HCT116 (cell line): ENCODE measurements at regions not wholly inside any gene's neighbourhood (a gene's known extent, or its start where the extent isn't known, plus 50 kb on each side); places are given as distances from the start of the nearest gene placed in this dataset.

Experiments used
- ATAC-seq: fragments of 200-7000 bp; cut with Tn5 transposase; 2 replicates; pipeline ENCODE4 v1.9.1; 2020; ENCODE audit warnings: mild to moderate bottlenecking, moderate library complexity
- BruUV-seq: library from RNA; stranded (reverse); fragments of 400-500 nt; replicated peaks from 2 replicates; lab custom pipeline; 2021; lab: Mats Ljungman, UMichigan
- CTCF ChIA-PET: fragments of 300-600 bp; sonication (Branson Sonifier 250); formaldehyde crosslinking; loops from one replicate; lab custom pipeline; 2021; ENCODE audit warnings: antibody characterized with exemption; lab: Charles Lee
- POLR2A ChIA-PET: fragments of 300-600, 350-600 bp; sonication (Branson Sonifier 250); formaldehyde crosslinking; loops from one replicate; lab custom pipeline; 2021; ENCODE audit warnings: antibody characterized with exemption; lab: Charles Lee
- RAD21 ChIA-PET, 2 experiments: fragments of 300-600 bp; sonication (Branson Sonifier 250); formaldehyde crosslinking; loops; one replicate each; lab custom pipeline; 2023; ENCODE audit warnings: low total read pairs in 2 of 2; ENCODE audit not compliant: uncharacterized antibody in 2 of 2, unreplicated experiment in 2 of 2, low non-redundant PET in 1 of 2; lab: Charles Lee
- DNase-seq: peaks from one replicate; pipeline ENCODE4 v3.0.0-alpha.2; 2010; ENCODE audit warnings: low read depth, low spot score
- H2AFZ ChIP-seq: fragments of 200-600 bp; shearing (Covaris generic), sonication (generic); 2 replicates; pipeline ENCODE4 v1.6.1; 2017; ENCODE audit warnings: low read depth, mixed run types, mixed read lengths, antibody characterized with exemption, low read length; ENCODE audit not compliant: poor library complexity, severe bottlenecking
- H3K27ac ChIP-seq: 2 replicates; pipeline ENCODE4 v1.5.1; 2012; ENCODE audit warnings: low read depth, low read length
- H3K27me3 ChIP-seq: fragments of 200-600 bp; sonication (generic); 2 replicates; pipeline ENCODE4 v1.6.1; 2016; ENCODE audit warnings: mixed run types, low read length, mixed read lengths; ENCODE audit not compliant: insufficient read depth
- H3K36me3 ChIP-seq, 2 experiments: fragments of 200-500 bp in 1 of 2; fragments of 200-600 bp in 1 of 2; sonication (Bioruptor generic) in 1 of 2; sonication (generic) in 1 of 2; 2 replicates each; pipeline versions ENCODE4 v1.5.1 to v1.6.1; 2014 to 2016; ENCODE audit warnings: low read length in 2 of 2, inconsistent platforms in 1 of 2, mixed read lengths in 1 of 2, mixed run types in 1 of 2; ENCODE audit not compliant: insufficient read depth in 2 of 2, control insufficient read depth in 1 of 2
- H3K4me1 ChIP-seq, 2 experiments: fragments of 200-600 bp in 1 of 2; sonication (generic) in 1 of 2; 2 replicates each; pipeline versions ENCODE4 v1.5.1 to v1.6.1; 2012 to 2017; ENCODE audit warnings: low read length in 2 of 2, inconsistent platforms in 1 of 2, mild to moderate bottlenecking in 1 of 2, mixed read lengths in 1 of 2, mixed run types in 1 of 2, moderate library complexity in 1 of 2; ENCODE audit not compliant: insufficient read depth in 2 of 2, control insufficient read depth in 1 of 2
- H3K4me2 ChIP-seq: fragments of 200-600 bp; sonication (generic); 2 replicates; pipeline ENCODE4 v1.6.1; 2017; ENCODE audit warnings: mixed run types, low read length, mixed read lengths
- H3K4me3 ChIP-seq, 2 experiments: fragments of 200-600 bp in 1 of 2; sonication (generic) in 1 of 2; replicated peaks in 1 of 2; 2 replicates each; pipeline ENCODE4 v1.5.1; 2011 to 2016; ENCODE audit warnings: low read length in 2 of 2, control low read depth in 1 of 2, low read depth in 1 of 2, mild to moderate bottlenecking in 1 of 2, mixed read lengths in 1 of 2, mixed run types in 1 of 2
- H3K79me2 ChIP-seq: fragments of 200-600 bp; sonication (generic); 2 replicates; pipeline ENCODE4 v1.6.1; 2017; ENCODE audit warnings: mild to moderate bottlenecking, mixed run types, low read length, moderate library complexity, mixed read lengths; ENCODE audit not compliant: insufficient read depth
- H3K9ac ChIP-seq: fragments of 200-600 bp; sonication (generic); 2 replicates; pipeline ENCODE4 v1.6.1; 2016; ENCODE audit warnings: low read length, mixed read lengths
- H3K9me2 ChIP-seq: fragments of 200-600 bp; sonication (generic), shearing (Covaris generic); 2 replicates; pipeline ENCODE4 v1.6.1; 2017; ENCODE audit warnings: mixed run types, mild to moderate bottlenecking, moderate library complexity; ENCODE audit not compliant: insufficient read depth
- H3K9me3 ChIP-seq, 2 experiments: fragments of 200-500 bp in 1 of 2; fragments of 200-600 bp in 1 of 2; sonication (Bioruptor generic) in 1 of 2; sonication (generic) in 1 of 2; 2 replicates each; pipeline ENCODE4 v1.6.1; 2014 to 2017; ENCODE audit warnings: low read length in 2 of 2, mixed read lengths in 2 of 2, inconsistent platforms in 1 of 2, low read depth in 1 of 2, mild to moderate bottlenecking in 1 of 2, mixed run types in 1 of 2, moderate library complexity in 1 of 2; ENCODE audit not compliant: control insufficient read depth in 1 of 2, insufficient read depth in 1 of 2
- H4K20me1 ChIP-seq: fragments of 200-600 bp; sonication (generic), shearing (Covaris generic); 2 replicates; pipeline ENCODE4 v1.6.1; 2017; ENCODE audit warnings: mixed run types, mild to moderate bottlenecking, moderate library complexity; ENCODE audit not compliant: insufficient read depth
- CBX3 ChIP-seq: IDR thresholded peaks from 2 replicates; pipeline ENCODE4 v1.6.1; 2012; ENCODE audit warnings: low read depth
- CEBPB ChIP-seq: IDR thresholded peaks from 2 replicates; pipeline ENCODE4 v1.6.1; 2012; ENCODE audit warnings: low read depth
- CTCF ChIP-seq, 3 experiments: fragments of 200-600 bp in 1 of 3; sonication (generic) in 1 of 3; IDR thresholded peaks in 2 of 3; conservative IDR thresholded peaks in 1 of 3; 2 replicates each; pipeline ENCODE4 v1.5.1; 2012 to 2017; ENCODE audit warnings: low read depth in 2 of 3, low read length in 2 of 3, antibody characterized with exemption in 1 of 3, borderline replicate concordance in 1 of 3, control low read depth in 1 of 3, mild to moderate bottlenecking in 1 of 3, mixed read lengths in 1 of 3, mixed run types in 1 of 3, moderate library complexity in 1 of 3; ENCODE audit not compliant: insufficient read depth in 1 of 3
- ELF1 ChIP-seq: IDR thresholded peaks from 2 replicates; pipeline ENCODE4 v1.6.1; 2012; ENCODE audit warnings: low read depth, borderline replicate concordance
- FOSL1 ChIP-seq: IDR thresholded peaks from 2 replicates; pipeline ENCODE4 v1.6.1; 2012; ENCODE audit warnings: low read depth
- JUND ChIP-seq: IDR thresholded peaks from 2 replicates; pipeline ENCODE4 v1.6.1; 2012
- MAX ChIP-seq: IDR thresholded peaks from 2 replicates; pipeline ENCODE4 v1.6.1; 2012
- POLR2A ChIP-seq: IDR thresholded peaks from 2 replicates; pipeline ENCODE4 v1.7.0; 2011; ENCODE audit warnings: borderline replicate concordance; ENCODE audit not compliant: insufficient read depth, insufficient read length; ENCODE audit errors: extremely low read depth
- POLR2AphosphoS5 ChIP-seq: IDR thresholded peaks from 2 replicates; pipeline ENCODE4 v1.6.1; 2011; ENCODE audit warnings: mild to moderate bottlenecking, low read depth, low read length, moderate library complexity
- SIN3A ChIP-seq: IDR thresholded peaks from 2 replicates; pipeline ENCODE4 v1.6.1; 2012; ENCODE audit warnings: low read depth
- SP1 ChIP-seq: IDR thresholded peaks from 2 replicates; pipeline ENCODE4 v1.6.1; 2012; ENCODE audit warnings: low read depth
- TCF7L2 ChIP-seq: IDR thresholded peaks from 2 replicates; pipeline ENCODE4 v1.7.0; 2011; ENCODE audit warnings: borderline replicate concordance, inconsistent platforms; ENCODE audit not compliant: insufficient read depth, insufficient read length; ENCODE audit errors: extremely low read depth
- YY1 ChIP-seq: IDR thresholded peaks from 2 replicates; pipeline ENCODE4 v1.6.1; 2011; ENCODE audit warnings: low read length, low read depth, moderate library complexity, mild to moderate bottlenecking; ENCODE audit not compliant: insufficient replicate concordance; ENCODE audit errors: extremely low read depth
- ZBTB33 ChIP-seq: IDR thresholded peaks from 2 replicates; pipeline ENCODE4 v1.6.1; 2011; ENCODE audit warnings: mild to moderate bottlenecking, low read length, moderate library complexity; ENCODE audit not compliant: insufficient replicate concordance; ENCODE audit errors: extremely low read depth
- ZFX ChIP-seq: fragments of 450-650 bp; IDR thresholded peaks from 2 replicates; pipeline ENCODE4 v1.6.1; 2017
- ZNF274 ChIP-seq: fragments of 200-500 bp; sonication (Bioruptor generic); IDR thresholded peaks from 2 replicates; pipeline ENCODE4 v1.6.1; 2014; ENCODE audit warnings: mild to moderate bottlenecking, low read depth, low read length, inconsistent platforms
- intact Hi-C: fragments of 100-400 bp; cut with micrococcal nuclease; formaldehyde crosslinking; loops from 2 replicates; pipeline ENCODE4 v1.10.0; 2022

- DNase-seq (no peak), ATAC-seq (no peak)
- TF ChIP-seq ELF1 (no peak), SP1 (no peak), POLR2AphosphoS5 (no peak), SIN3A (no peak), CEBPB (no peak), ZNF274 (no peak), POLR2A (no peak), JUND (no peak), CTCF (IDR thresholded peaks at IDR 0.05 in 2 of 3, conservative IDR thresholded peaks at IDR 0.05 in 1 of 3; ENCODE audit: borderline replicate concordance in 1 of 3, insufficient read depth in 1 of 3, low read depth in 2 of 3, low read length in 2 of 3) (no peak), ZBTB33 (no peak), YY1 (no peak), FOSL1 (no peak), TCF7L2 (no peak), MAX (no peak), CBX3 (no peak), ZFX (no peak)
- H3K79me2 ChIP-seq, result no peaks in the 10 kb centered on the region
- CTCF ChIA-PET, result interaction anchor here (0.7 kb wide), 1 partner anchor 18 kb away, joined by 3 read pairs; no protein-coding TSS in a partner anchor
- POLR2A ChIA-PET, result no interaction called here
- no peaks in the 10 kb centered on the region for H3K36me3 ChIP-seq
- intact Hi-C loops, result no loop called here
- no peak overlapping the region for H3K9ac ChIP-seq
- no peak overlapping the region for H3K4me3 ChIP-seq
- RAD21 ChIA-PET, result no interaction called here
- H3K9me3 ChIP-seq, result no peaks in the 10 kb centered on the region
- H3K4me2 ChIP-seq, result no peak overlapping the region
- H3K27me3 ChIP-seq, result peaks cover 4% of the 10 kb centered on the region; the same call in 1 of the 2 replicates
- H2AFZ ChIP-seq, result no peak overlapping the region
- no peaks in the 10 kb centered on the region for H3K4me1 ChIP-seq
- no peak overlapping the region for H3K27ac ChIP-seq
- H4K20me1 ChIP-seq, result no peaks in the 10 kb centered on the region
- H3K9me2 ChIP-seq, result no peaks in the 10 kb centered on the region
- BruUV-seq, result no TSS peak
Observed at GRCh38 chr2:18406219-18406618, 154.2 kb downstream of the RDH14 start.
